NCI-H2196 treated with DMSO at 0.1 percent for 48 hours (cell line): ENCODE measurements at regions not wholly inside any gene's neighbourhood (a gene's known extent, or its start where the extent isn't known, plus 50 kb on each side); places are given as distances from the start of the nearest gene placed in this dataset.

Source experiments
- DNase-seq: peaks from one replicate; lab custom pipeline; 2025; ENCODE audit not compliant: unreplicated experiment; lab: John Stamatoyannopoulos, UW

- DNase-seq: no peak
Observed at GRCh38 chr4:24666816-24667477, 82.6 kb upstream of the DHX15 start.

GRCh38 chr4:24668956-24669355 is 84.6 kb upstream of the DHX15 start:
- DNase-seq: no peak

- DNase-seq: no peak
Observed at GRCh38 chr4:24669751-24670150, 85.4 kb upstream of the DHX15 start.

- no peak for DNase-seq
Observed at GRCh38 chr4:24671849-24672248, 87.5 kb upstream of the DHX15 start.

GRCh38 chr4:24672880-24673279 is 88.5 kb upstream of the DHX15 start:
- no peak for DNase-seq

GRCh38 chr4:24674279-24674678 is 89.9 kb upstream of the DHX15 start:
- DNase-seq: no peak

- DNase-seq: no peak
Observed at GRCh38 chr4:24675721-24676389, 91.5 kb upstream of the DHX15 start.

GRCh38 chr4:24677909-24678308 is 93.6 kb upstream of the DHX15 start:
- no peak for DNase-seq

- DNase-seq: no peak
Observed at GRCh38 chr4:24680746-24681448, 96.5 kb upstream of the DHX15 start.

GRCh38 chr4:24683116-24683515 is 98.8 kb upstream of the DHX15 start:
- DNase-seq: no peak

GRCh38 chr4:24686866-24687692 is 102.7 kb upstream of the DHX15 start:
- DNase-seq: no peak

GRCh38 chr4:24688453-24688852 is 104.1 kb upstream of the DHX15 start:
- DNase-seq: no peak

GRCh38 chr4:24689212-24689611 is 104.9 kb upstream of the DHX15 start:
- no peak for DNase-seq

- DNase-seq: no peak
Observed at GRCh38 chr4:24690436-24690835, 104.9 kb upstream of the SOD3 start.

- no peak for DNase-seq
Observed at GRCh38 chr4:24693636-24694035, 101.7 kb upstream of the SOD3 start.

GRCh38 chr4:24700118-24700517 is 95.3 kb upstream of the SOD3 start:
- no peak for DNase-seq

GRCh38 chr4:24701683-24702082 is 93.7 kb upstream of the SOD3 start:
- no peak for DNase-seq

GRCh38 chr4:24702281-24702680 is 93.1 kb upstream of the SOD3 start:
- DNase-seq: no peak

GRCh38 chr4:24703298-24703697 is 92.1 kb upstream of the SOD3 start:
- DNase-seq: no peak

GRCh38 chr4:24704149-24704548 is 91.2 kb upstream of the SOD3 start:
- DNase-seq: no peak

GRCh38 chr4:24705016-24705753 is 90.2 kb upstream of the SOD3 start:
- no peak for DNase-seq
